ENCODE measurements at regions not wholly inside any gene's neighbourhood (a gene's known extent, or its start where the extent isn't known, plus 50 kb on each side); places are given as distances from the start of the nearest gene placed in this dataset.

- no peak for TF ChIP-seq EZH2 (IDR thresholded peaks at IDR 0.05; ENCODE audit: low read length, missing control alignments)
- TF ChIP-seq, protein P1, sequence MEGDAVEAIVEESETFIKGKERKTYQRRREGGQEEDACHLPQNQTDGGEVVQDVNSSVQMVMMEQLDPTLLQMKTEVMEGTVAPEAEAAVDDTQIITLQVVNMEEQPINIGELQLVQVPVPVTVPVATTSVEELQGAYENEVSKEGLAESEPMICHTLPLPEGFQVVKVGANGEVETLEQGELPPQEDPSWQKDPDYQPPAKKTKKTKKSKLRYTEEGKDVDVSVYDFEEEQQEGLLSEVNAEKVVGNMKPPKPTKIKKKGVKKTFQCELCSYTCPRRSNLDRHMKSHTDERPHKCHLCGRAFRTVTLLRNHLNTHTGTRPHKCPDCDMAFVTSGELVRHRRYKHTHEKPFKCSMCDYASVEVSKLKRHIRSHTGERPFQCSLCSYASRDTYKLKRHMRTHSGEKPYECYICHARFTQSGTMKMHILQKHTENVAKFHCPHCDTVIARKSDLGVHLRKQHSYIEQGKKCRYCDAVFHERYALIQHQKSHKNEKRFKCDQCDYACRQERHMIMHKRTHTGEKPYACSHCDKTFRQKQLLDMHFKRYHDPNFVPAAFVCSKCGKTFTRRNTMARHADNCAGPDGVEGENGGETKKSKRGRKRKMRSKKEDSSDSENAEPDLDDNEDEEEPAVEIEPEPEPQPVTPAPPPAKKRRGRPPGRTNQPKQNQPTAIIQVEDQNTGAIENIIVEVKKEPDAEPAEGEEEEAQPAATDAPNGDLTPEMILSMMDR (conservative IDR thresholded peaks at IDR 0.05 in 1 of 2, IDR thresholded peaks at IDR 0.05 in 1 of 2; ENCODE audit: low read depth in 1 of 2, low read length in 2 of 2): no peak
- Histone ChIP-seq H3K79me2 (ENCODE audit: control insufficient read depth, insufficient read depth, low read length) (no peaks in the 10 kb centered on the region), H3K27me3 (ENCODE audit: control insufficient read depth, insufficient read depth, low read length) (no peaks in the 10 kb centered on the region), H3K4me2 (ENCODE audit: extremely low read depth, insufficient read depth, low read length) (no peak overlapping the region), H2AFZ (ENCODE audit: low read length) (no peak overlapping the region), H3K4me1 (ENCODE audit: control insufficient read depth, extremely low read depth, insufficient read depth, low read length) (peaks cover 11% of the 10 kb centered on the region), H3K4me3 (replicated peaks in 1 of 4; ENCODE audit: control extremely low read depth in 1 of 4, insufficient read depth in 1 of 4, low read depth in 3 of 4, low read length in 4 of 4) (no peak overlapping the region), H4K20me1 (ENCODE audit: control insufficient read depth, extremely low read depth, insufficient read depth, low read length) (no peaks in the 10 kb centered on the region), H3K27ac (ENCODE audit: insufficient read depth, low read length) (no peak overlapping the region), H3K36me3 (ENCODE audit: control insufficient read depth, insufficient read depth, low read length) (no peaks in the 10 kb centered on the region), H3K9me3 (ENCODE audit: control insufficient read depth, insufficient read depth, low read depth, low read length) (no peaks in the 10 kb centered on the region), H3K9ac (ENCODE audit: insufficient read depth, low read length) (no peak overlapping the region)
- DNase-seq (ENCODE audit: low read depth in 2 of 2): peak; percentile 69 to 83
These were observed 97.2 kb upstream of the OTOS start for GRCh38 chr2:240237609-240238174.

- no peaks in the 10 kb centered on the region for H4K20me1 ChIP-seq (ENCODE audit: control insufficient read depth, extremely low read depth, insufficient read depth, low read length)
- TF ChIP-seq, protein P1 (conservative IDR thresholded peaks at IDR 0.05 in 1 of 2, IDR thresholded peaks at IDR 0.05 in 1 of 2; ENCODE audit: low read depth in 1 of 2, low read length in 2 of 2): no peak
- no peak for TF ChIP-seq EZH2 (IDR thresholded peaks at IDR 0.05; ENCODE audit: low read length, missing control alignments)
- H3K79me2 ChIP-seq (ENCODE audit: control insufficient read depth, insufficient read depth, low read length): no peaks in the 10 kb centered on the region
- DNase-seq (ENCODE audit: low read depth in 2 of 2): peak in 1 of 2 donors; percentile 23
- no peaks in the 10 kb centered on the region for H3K27me3 ChIP-seq (ENCODE audit: control insufficient read depth, insufficient read depth, low read length)
- no peak overlapping the region for H3K9ac ChIP-seq (ENCODE audit: insufficient read depth, low read length)
- H3K4me1 ChIP-seq (ENCODE audit: control insufficient read depth, extremely low read depth, insufficient read depth, low read length): peaks cover 9% of the 10 kb centered on the region
- no peak overlapping the region for H3K27ac ChIP-seq (ENCODE audit: insufficient read depth, low read length)
- H2AFZ ChIP-seq (ENCODE audit: low read length): no peak overlapping the region
- no peaks in the 10 kb centered on the region for H3K36me3 ChIP-seq (ENCODE audit: control insufficient read depth, insufficient read depth, low read length)
- H3K4me3 ChIP-seq (replicated peaks in 1 of 4; ENCODE audit: control extremely low read depth in 1 of 4, insufficient read depth in 1 of 4, low read depth in 3 of 4, low read length in 4 of 4): no peak overlapping the region
- no peak overlapping the region for H3K4me2 ChIP-seq (ENCODE audit: extremely low read depth, insufficient read depth, low read length)
- no peaks in the 10 kb centered on the region for H3K9me3 ChIP-seq (ENCODE audit: control insufficient read depth, insufficient read depth, low read depth, low read length)
These were observed 97.7 kb upstream of the OTOS start for GRCh38 chr2:240238201-240238600.

- H4K20me1 ChIP-seq (ENCODE audit: control insufficient read depth, extremely low read depth, insufficient read depth, low read length): no peaks in the 10 kb centered on the region
- peaks cover 9% of the 10 kb centered on the region for H3K4me1 ChIP-seq (ENCODE audit: control insufficient read depth, extremely low read depth, insufficient read depth, low read length)
- no peak overlapping the region for H2AFZ ChIP-seq (ENCODE audit: low read length)
- no peak for DNase-seq (ENCODE audit: low read depth in 2 of 2)
- no peaks in the 10 kb centered on the region for H3K36me3 ChIP-seq (ENCODE audit: control insufficient read depth, insufficient read depth, low read length)
- H3K4me3 ChIP-seq (replicated peaks in 1 of 4; ENCODE audit: control extremely low read depth in 1 of 4, insufficient read depth in 1 of 4, low read depth in 3 of 4, low read length in 4 of 4): no peak overlapping the region
- H3K4me2 ChIP-seq (ENCODE audit: extremely low read depth, insufficient read depth, low read length): no peak overlapping the region
- H3K9me3 ChIP-seq (ENCODE audit: control insufficient read depth, insufficient read depth, low read depth, low read length): no peaks in the 10 kb centered on the region
- no peak overlapping the region for H3K9ac ChIP-seq (ENCODE audit: insufficient read depth, low read length)
- no peak overlapping the region for H3K27ac ChIP-seq (ENCODE audit: insufficient read depth, low read length)
- H3K27me3 ChIP-seq (ENCODE audit: control insufficient read depth, insufficient read depth, low read length): no peaks in the 10 kb centered on the region
- no peaks in the 10 kb centered on the region for H3K79me2 ChIP-seq (ENCODE audit: control insufficient read depth, insufficient read depth, low read length)
- TF ChIP-seq, protein P1 (conservative IDR thresholded peaks at IDR 0.05 in 1 of 2, IDR thresholded peaks at IDR 0.05 in 1 of 2; ENCODE audit: low read depth in 1 of 2, low read length in 2 of 2): no peak
- no peak for TF ChIP-seq EZH2 (IDR thresholded peaks at IDR 0.05; ENCODE audit: low read length, missing control alignments)
These were observed 98.3 kb upstream of the OTOS start for GRCh38 chr2:240238786-240239185.
